Neuronal stem cell (in vitro differentiated cells): ENCODE measurements at regions not wholly inside any gene's neighbourhood (a gene's known extent, or its start where the extent isn't known, plus 50 kb on each side); places are given as distances from the start of the nearest gene placed in this dataset.

Experiments used
- DNase-seq: peaks from one replicate; pipeline ENCODE4 v3.0.0-alpha.2; 2013; ENCODE audit warnings: low spot score
- H2AFZ ChIP-seq: one replicate; pipeline ENCODE4 v1.6.1; 2013; ENCODE audit warnings: mild to moderate bottlenecking, low read length, inconsistent platforms
- H2AK5ac ChIP-seq: 2 replicates; pipeline ENCODE4 v1.6.1; 2013; ENCODE audit warnings: low read depth, mild to moderate bottlenecking, inconsistent platforms, low read length, moderate library complexity, mixed read lengths
- H2BK120ac ChIP-seq: 2 replicates; pipeline ENCODE4 v1.6.1; 2013; ENCODE audit warnings: low read depth, mild to moderate bottlenecking, inconsistent platforms, low read length, moderate library complexity, mixed read lengths
- H2BK12ac ChIP-seq: one replicate; pipeline ENCODE4 v1.6.1; 2013; ENCODE audit warnings: low read length, inconsistent platforms
- H2BK15ac ChIP-seq: 2 replicates; pipeline ENCODE4 v1.6.1; 2013; ENCODE audit warnings: mild to moderate bottlenecking, low read length, inconsistent platforms, mixed read lengths
- H2BK5ac ChIP-seq: one replicate; pipeline ENCODE4 v1.6.1; 2013; ENCODE audit warnings: inconsistent platforms, mild to moderate bottlenecking, low read length, moderate library complexity
- H3K14ac ChIP-seq: one replicate; pipeline ENCODE4 v1.6.1; 2013; ENCODE audit warnings: low read length, inconsistent platforms
- H3K18ac ChIP-seq: 2 replicates; pipeline ENCODE4 v1.6.1; 2013; ENCODE audit warnings: low read length, inconsistent platforms
- H3K23ac ChIP-seq: 2 replicates; pipeline ENCODE4 v1.6.1; 2013; ENCODE audit warnings: low read depth, mild to moderate bottlenecking, mixed read lengths, low read length, inconsistent platforms; ENCODE audit not compliant: poor library complexity
- H3K27ac ChIP-seq: replicated peaks from 3 replicates; pipeline ENCODE4 v1.5.1; 2013; ENCODE audit warnings: low read length, inconsistent platforms
- H3K27me3 ChIP-seq, 3 experiments: 2 replicates each; pipeline ENCODE4 v1.6.1; 2013; ENCODE audit warnings: low read length in 3 of 3, mild to moderate bottlenecking in 2 of 3, inconsistent platforms in 1 of 3, low read depth in 1 of 3, mixed read lengths in 1 of 3, moderate library complexity in 1 of 3; ENCODE audit not compliant: control insufficient read depth in 3 of 3, insufficient read depth in 3 of 3
- H3K36me3 ChIP-seq, 2 donors: replicated peaks in 1 of 2; 2 replicates each; pipeline ENCODE4 v1.6.1; 2013; ENCODE audit warnings: low read length in 2 of 2; ENCODE audit not compliant: control insufficient read depth in 2 of 2, insufficient read depth in 2 of 2
- H3K4ac ChIP-seq: 2 replicates; pipeline ENCODE4 v1.6.1; 2013; ENCODE audit warnings: inconsistent platforms, mild to moderate bottlenecking, low read length, moderate library complexity
- H3K4me1 ChIP-seq, 2 donors: 1 replicate in 1 of 2; 2 replicates in 1 of 2; pipeline ENCODE4 v1.6.1; 2013; ENCODE audit warnings: low read length in 2 of 2, low read depth in 1 of 2; ENCODE audit not compliant: control insufficient read depth in 2 of 2, insufficient read depth in 1 of 2
- H3K4me2 ChIP-seq: one replicate; pipeline ENCODE4 v1.6.1; 2013; ENCODE audit warnings: mild to moderate bottlenecking, low read length, inconsistent platforms; ENCODE audit not compliant: insufficient read depth, poor library complexity, severe bottlenecking
- H3K4me3 ChIP-seq, 2 donors: 2 replicates each; pipeline ENCODE4 v1.5.1; 2013; ENCODE audit warnings: low read length in 2 of 2, mild to moderate bottlenecking in 2 of 2, inconsistent platforms in 1 of 2, moderate library complexity in 1 of 2
- H3K79me1 ChIP-seq: one replicate; pipeline ENCODE4 v1.6.1; 2013; ENCODE audit warnings: low read depth, mild to moderate bottlenecking, inconsistent platforms, low read length, moderate library complexity
- H3K9ac ChIP-seq: one replicate; pipeline ENCODE4 v1.6.1; 2013; ENCODE audit warnings: mild to moderate bottlenecking, low read depth, low read length, inconsistent platforms; ENCODE audit not compliant: poor library complexity
- H3K9me3 ChIP-seq, 2 donors: replicated peaks in 1 of 2; 2 replicates each; pipeline versions ENCODE3 to v1.6.1; 2013; ENCODE audit warnings: low read length in 2 of 2, mild to moderate bottlenecking in 2 of 2, inconsistent platforms in 1 of 2, low read depth in 1 of 2, mixed read lengths in 1 of 2, moderate library complexity in 1 of 2; ENCODE audit not compliant: control insufficient read depth in 2 of 2, insufficient read depth in 1 of 2
- H4K8ac ChIP-seq: one replicate; pipeline ENCODE4 v1.6.1; 2013; ENCODE audit warnings: low read depth, mild to moderate bottlenecking, inconsistent platforms, low read length, moderate library complexity
- H4K91ac ChIP-seq: one replicate; pipeline ENCODE4 v1.6.1; 2013; ENCODE audit warnings: low read length, low read depth, mild to moderate bottlenecking, inconsistent platforms; ENCODE audit not compliant: poor library complexity
- WGBS, 2 donors: extraction: QIAGEN DNeasy Blood & Tissue Kit; methylation state at CpG; one replicate each; pipeline ENCODE4 v1.1.7; 2013; ENCODE audit warnings: missing lambda C conversion rate in 2 of 2, mixed read lengths in 1 of 2; ENCODE audit not compliant: insufficient read length in 2 of 2, insufficient replicate concordance in 1 of 2; ENCODE audit errors: extremely low coverage in 2 of 2; 5-methylcytosine and 5-hydroxymethylcytosine counted together

DNA sequence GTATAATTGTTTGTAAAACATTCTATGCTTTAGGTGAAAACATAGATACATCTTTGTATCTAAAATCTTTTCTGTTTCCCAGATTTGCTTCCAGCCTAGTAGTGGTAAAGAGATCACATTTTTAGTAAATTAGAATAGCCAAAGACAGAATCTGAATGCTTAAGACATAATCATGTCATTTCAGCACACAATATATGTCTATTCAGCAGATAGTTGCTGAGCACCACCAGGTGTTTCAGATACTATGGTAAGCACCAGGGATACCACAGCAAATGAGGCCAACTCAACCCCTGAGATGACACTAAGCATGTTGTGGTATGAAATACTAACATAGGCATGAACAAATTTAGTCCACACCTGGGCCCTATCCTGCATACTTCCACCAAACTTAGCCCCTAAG is 195.2 kb upstream of the SOX14 start:
- Histone ChIP-seq H3K4me1 (no peaks in the 10 kb centered on the region), H3K9ac (no peak overlapping the region), H2BK12ac (no peak overlapping the region), H3K27me3 (no peaks in the 10 kb centered on the region), H2AK5ac (no peak overlapping the region), H2BK15ac (no peak overlapping the region), H4K8ac (no peak overlapping the region), H3K79me1 (no peaks in the 10 kb centered on the region), H3K27ac (no peak overlapping the region), H3K4me3 (no peak overlapping the region), H2BK5ac (no peak overlapping the region), H3K14ac (no peak overlapping the region), H3K18ac (no peak overlapping the region), H3K36me3 (no peaks in the 10 kb centered on the region), H2AFZ (no peak overlapping the region), H3K23ac (no peak overlapping the region), H3K4ac (no peak overlapping the region), H4K91ac (no peak overlapping the region), H2BK120ac (no peak overlapping the region), H3K4me2 (no peak overlapping the region), H3K9me3 (peaks cover 0 to 1% of the 10 kb centered on the region in 2 donors)
- no peak for DNase-seq

GRCh38 chr3:137572931-137573330 is 191.2 kb upstream of the SOX14 start:
- H3K79me1 ChIP-seq, result no peaks in the 10 kb centered on the region
- H3K36me3 ChIP-seq, result no peaks in the 10 kb centered on the region
- WGBS, 2 donors, result no CpG with 5 or more reads among the region's 3 CpGs

GRCh38 chr3:137582484-137582883 is 181.6 kb upstream of the SOX14 start:
- no peak overlapping the region for H3K4ac ChIP-seq
- no peak overlapping the region for H3K4me2 ChIP-seq
- H3K36me3 ChIP-seq, result no peaks in the 10 kb centered on the region
- no peaks in the 10 kb centered on the region for H3K27me3 ChIP-seq
- no peak overlapping the region for H3K14ac ChIP-seq
- H3K9me3 ChIP-seq, result peaks cover 0 to 2% of the 10 kb centered on the region in 2 donors
- no peak overlapping the region for H3K27ac ChIP-seq
- H2AFZ ChIP-seq, result no peak overlapping the region
- no peak overlapping the region for H4K8ac ChIP-seq
- no peak overlapping the region for H3K23ac ChIP-seq
- peak; percentile 69 for DNase-seq
- H3K4me1 ChIP-seq, result peaks cover 0 to 5% of the 10 kb centered on the region in 2 donors
- no peak overlapping the region for H3K9ac ChIP-seq
- no peak overlapping the region for H2BK120ac ChIP-seq
- no peak overlapping the region for H4K91ac ChIP-seq
- no peak overlapping the region for H2BK12ac ChIP-seq
- H3K18ac ChIP-seq, result no peak overlapping the region
- no peak overlapping the region for H2BK5ac ChIP-seq
- no peak overlapping the region for H2BK15ac ChIP-seq
- H3K79me1 ChIP-seq, result no peaks in the 10 kb centered on the region
- WGBS, 2 donors, result no CpG with 5 or more reads among the region's 1 CpG
- no peak overlapping the region for H2AK5ac ChIP-seq
- no peak overlapping the region for H3K4me3 ChIP-seq

More at GRCh38 chr3:137572931-137573330, 191.2 kb upstream of the SOX14 start:
- Histone ChIP-seq H2BK120ac (no peak overlapping the region), H3K27ac (no peak overlapping the region), H3K4ac (no peak overlapping the region), H3K27me3 (no peaks in the 10 kb centered on the region), H3K9ac (no peak overlapping the region), H3K4me1 (no peaks in the 10 kb centered on the region), H2BK5ac (no peak overlapping the region), H2BK15ac (no peak overlapping the region), H3K14ac (no peak overlapping the region), H2AFZ (no peak overlapping the region), H3K4me2 (no peak overlapping the region), H3K23ac (no peak overlapping the region), H4K91ac (no peak overlapping the region), H3K4me3 (no peak overlapping the region), H4K8ac (no peak overlapping the region), H3K9me3 (no peaks in the 10 kb centered on the region), H3K18ac (no peak overlapping the region), H2AK5ac (no peak overlapping the region), H2BK12ac (no peak overlapping the region)
- no peak for DNase-seq

DNA sequence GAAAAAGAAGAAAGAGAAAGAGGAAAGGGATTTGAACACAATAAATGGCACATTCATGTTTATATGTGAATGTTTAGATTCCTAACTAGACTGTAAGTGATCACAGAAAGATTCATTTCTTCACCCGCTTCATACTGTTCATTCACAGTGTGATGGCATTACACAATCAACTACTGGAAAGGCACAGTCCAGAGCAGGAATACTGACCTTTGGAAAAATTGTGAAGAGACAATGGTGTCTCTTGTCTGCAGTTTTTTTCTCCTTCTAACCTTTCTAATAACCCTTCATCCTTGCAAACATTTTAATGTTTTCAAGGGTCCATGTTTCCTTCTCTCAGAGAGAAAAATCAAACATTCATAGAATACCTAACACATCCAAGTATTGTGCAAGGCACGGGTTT is 180.9 kb upstream of the SOX14 start:
- Histone ChIP-seq H3K23ac (no peak overlapping the region), H4K8ac (no peak overlapping the region), H3K9ac (no peak overlapping the region), H3K79me1 (no peaks in the 10 kb centered on the region), H3K4me1 (peaks cover 0 to 5% of the 10 kb centered on the region in 2 donors), H3K4me2 (no peak overlapping the region), H3K18ac (no peak overlapping the region), H2BK12ac (no peak overlapping the region), H4K91ac (no peak overlapping the region), H2BK5ac (no peak overlapping the region), H2BK120ac (no peak overlapping the region), H3K36me3 (no peaks in the 10 kb centered on the region), H3K4me3 (no peak overlapping the region), H3K14ac (no peak overlapping the region), H2AK5ac (no peak overlapping the region), H2BK15ac (no peak overlapping the region), H3K27me3 (no peaks in the 10 kb centered on the region), H3K4ac (no peak overlapping the region), H3K27ac (no peak overlapping the region), H3K9me3 (peaks cover 0 to 2% of the 10 kb centered on the region in 2 donors), H2AFZ (no peak overlapping the region)
- no peak for DNase-seq
- no CpG with 5 or more reads among the region's 2 CpGs for WGBS, 2 donors
